OCI-LY1 (cell line): ENCODE measurements at regions not wholly inside any gene's neighbourhood (a gene's known extent, or its start where the extent isn't known, plus 50 kb on each side); places are given as distances from the start of the nearest gene placed in this dataset.

Source experiments
- H2AFZ ChIP-seq: fragments of 200-600 bp; sonication (generic), shearing (Covaris generic); 2 replicates; pipeline ENCODE4 v1.6.0; 2014; ENCODE audit warnings: antibody characterized with exemption, mild to moderate bottlenecking, low read length
- H3F3A ChIP-seq: fragments of 200-600 bp; sonication (generic), shearing (Covaris generic); 2 replicates; pipeline ENCODE4 v1.6.0; 2014; ENCODE audit warnings: mild to moderate bottlenecking, antibody characterized with exemption, low read length, moderate library complexity; ENCODE audit not compliant: insufficient read depth
- H3K27ac ChIP-seq: fragments of 200-600 bp; sonication (generic); 2 replicates; pipeline ENCODE4 v1.5.1; 2014; ENCODE audit warnings: low read length, mixed run types, mild to moderate bottlenecking, low read depth; ENCODE audit not compliant: poor library complexity, severe bottlenecking
- H3K27me3 ChIP-seq: fragments of 200-600 bp; sonication (generic); 2 replicates; pipeline ENCODE4 v1.6.0; 2014; ENCODE audit warnings: antibody characterized with exemption, mild to moderate bottlenecking, low read length, moderate library complexity; ENCODE audit not compliant: insufficient read depth
- H3K36me3 ChIP-seq: fragments of 200-600 bp; sonication (generic); 2 replicates; pipeline ENCODE4 v1.6.1; 2014; ENCODE audit warnings: mild to moderate bottlenecking, antibody characterized with exemption, low read length, moderate library complexity, mixed read lengths; ENCODE audit not compliant: insufficient read depth
- H3K4me1 ChIP-seq: fragments of 200-600 bp; sonication (generic); 2 replicates; pipeline ENCODE4 v1.5.1; 2014; ENCODE audit warnings: mild to moderate bottlenecking, low read length, moderate library complexity; ENCODE audit not compliant: insufficient read depth, severe bottlenecking
- H3K4me2 ChIP-seq: fragments of 200-600 bp; sonication (generic), shearing (Covaris generic); 2 replicates; pipeline ENCODE4 v1.6.1; 2014; ENCODE audit warnings: low read length
- H3K4me3 ChIP-seq: fragments of 200-600 bp; sonication (generic); 2 replicates; pipeline ENCODE4 v1.5.1; 2014; ENCODE audit warnings: low read length, low read depth, mild to moderate bottlenecking, mixed read lengths; ENCODE audit not compliant: poor library complexity, severe bottlenecking
- H3K79me2 ChIP-seq: fragments of 200-600 bp; shearing (Covaris generic); 2 replicates; pipeline ENCODE4 v1.6.1; 2016; ENCODE audit warnings: mixed run types, low read length, mixed read lengths; ENCODE audit not compliant: insufficient read depth
- H3K9ac ChIP-seq: fragments of 200-600 bp; sonication (generic), shearing (Covaris generic); 2 replicates; pipeline ENCODE4 v1.6.1; 2014; ENCODE audit warnings: mild to moderate bottlenecking, low read length, mixed read lengths
- H3K9me2 ChIP-seq: fragments of 200-600 bp; sonication (generic), shearing (Covaris generic); 2 replicates; pipeline ENCODE4 v1.6.1; 2014; ENCODE audit warnings: low read depth, mild to moderate bottlenecking, low read length, mixed read lengths
- H3K9me3 ChIP-seq: fragments of 200-600 bp; shearing (Covaris generic); 2 replicates; pipeline ENCODE4 v1.6.1; 2014; ENCODE audit warnings: low read length, mixed read lengths
- H4K20me1 ChIP-seq: fragments of 200-600 bp; sonication (generic), shearing (Covaris generic); 2 replicates; pipeline ENCODE4 v1.6.0; 2016; ENCODE audit warnings: mild to moderate bottlenecking, low read length; ENCODE audit not compliant: insufficient read depth
- CTCF ChIP-seq: fragments of 200-600 bp; sonication (generic), shearing (Covaris generic); IDR thresholded peaks from 2 replicates; pipeline ENCODE4 v1.5.1; 2017; ENCODE audit warnings: mild to moderate bottlenecking, antibody characterized with exemption, low read length, moderate library complexity, mixed read lengths
- EZH2 ChIP-seq: fragments of 200-600 bp; sonication (generic), shearing (Covaris generic); IDR thresholded peaks from 2 replicates; pipeline ENCODE4 v1.8.0; 2017; ENCODE audit warnings: borderline replicate concordance, mixed run types, mild to moderate bottlenecking, antibody characterized with exemption, low read length, moderate library complexity, mixed read lengths

DNA sequence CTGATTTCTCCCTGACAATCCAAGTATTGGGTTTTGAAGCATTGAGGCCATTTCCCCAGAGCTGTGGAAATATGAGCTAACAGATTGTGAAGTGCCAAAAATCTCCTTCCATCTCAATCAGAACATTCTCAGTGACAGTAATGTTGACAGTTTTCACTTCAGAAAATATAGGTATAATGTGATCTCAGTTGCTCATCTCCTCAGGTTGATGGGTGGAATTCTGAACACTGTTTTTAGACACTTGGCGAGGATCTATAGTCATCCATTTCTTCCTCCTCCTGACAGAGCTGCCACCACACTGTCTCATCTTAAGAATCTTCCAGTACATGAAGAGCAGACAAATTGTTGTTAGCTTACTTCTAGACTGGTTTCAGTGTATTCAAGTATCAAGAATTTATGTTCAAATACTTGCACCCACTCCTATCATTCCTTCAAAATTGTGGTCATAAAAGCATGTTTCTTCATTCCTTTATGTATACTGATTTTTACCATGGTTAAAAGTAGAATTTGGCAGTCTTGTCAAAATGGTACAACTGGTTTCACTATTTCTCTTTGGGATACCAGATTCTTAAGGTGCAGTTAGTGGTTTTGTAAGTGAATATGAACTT, 199.7 kb upstream of the TLE4 start:
- Histone ChIP-seq H3K4me3 (no peak overlapping the region), H3K9me2 (no peaks in the 10 kb centered on the region), H3K27ac (no peak overlapping the region), H3K79me2 (no peaks in the 10 kb centered on the region), H3K27me3 (no peaks in the 10 kb centered on the region), H4K20me1 (no peaks in the 10 kb centered on the region), H3K4me1 (no peaks in the 10 kb centered on the region), H3K9ac (no peak overlapping the region), H3K9me3 (no peaks in the 10 kb centered on the region), H2AFZ (no peak overlapping the region), H3K36me3 (no peaks in the 10 kb centered on the region), H3K4me2 (no peak overlapping the region), H3F3A (no peaks in the 10 kb centered on the region)
- TF ChIP-seq EZH2 (no peak), CTCF (no peak)

DNA sequence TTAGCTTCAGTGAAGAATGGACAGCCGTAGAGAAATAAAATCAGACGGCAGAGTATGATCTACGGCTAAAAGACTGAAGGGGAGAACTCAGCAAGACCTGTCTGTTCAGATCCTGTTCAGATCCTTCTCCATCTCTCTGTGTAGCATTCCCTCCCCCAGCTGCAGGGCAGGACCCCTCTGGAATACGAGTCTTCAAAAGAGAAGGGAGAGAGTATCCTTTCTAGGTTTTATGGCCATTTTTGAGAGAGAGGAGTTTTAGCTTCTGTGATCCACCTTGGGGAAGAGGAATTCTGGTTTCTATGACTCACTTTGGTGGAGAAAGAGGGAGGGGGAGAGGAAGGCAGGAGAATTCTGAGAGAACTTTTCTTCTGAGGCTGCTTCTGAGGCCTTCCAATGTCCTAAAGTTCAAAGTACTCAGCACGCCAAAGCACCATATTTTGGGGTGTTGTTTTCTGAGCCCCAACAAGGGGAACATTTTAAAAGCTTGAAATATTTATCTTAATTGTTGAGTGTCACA, 194.4 kb upstream of the TLE4 start:
- no peak overlapping the region for H3K27ac ChIP-seq
- no peaks in the 10 kb centered on the region for H4K20me1 ChIP-seq
- TF ChIP-seq CTCF (no peak), EZH2 (no peak)
- H3K9me3 ChIP-seq, result no peaks in the 10 kb centered on the region
- no peaks in the 10 kb centered on the region for H3K79me2 ChIP-seq
- H3K9me2 ChIP-seq, result no peaks in the 10 kb centered on the region
- no peaks in the 10 kb centered on the region for H3K27me3 ChIP-seq
- H3K9ac ChIP-seq, result no peak overlapping the region
- no peaks in the 10 kb centered on the region for H3F3A ChIP-seq
- H2AFZ ChIP-seq, result no peak overlapping the region
- H3K4me1 ChIP-seq, result no peaks in the 10 kb centered on the region
- H3K4me3 ChIP-seq, result no peak overlapping the region
- H3K4me2 ChIP-seq, result no peak overlapping the region
- H3K36me3 ChIP-seq, result no peaks in the 10 kb centered on the region

DNA sequence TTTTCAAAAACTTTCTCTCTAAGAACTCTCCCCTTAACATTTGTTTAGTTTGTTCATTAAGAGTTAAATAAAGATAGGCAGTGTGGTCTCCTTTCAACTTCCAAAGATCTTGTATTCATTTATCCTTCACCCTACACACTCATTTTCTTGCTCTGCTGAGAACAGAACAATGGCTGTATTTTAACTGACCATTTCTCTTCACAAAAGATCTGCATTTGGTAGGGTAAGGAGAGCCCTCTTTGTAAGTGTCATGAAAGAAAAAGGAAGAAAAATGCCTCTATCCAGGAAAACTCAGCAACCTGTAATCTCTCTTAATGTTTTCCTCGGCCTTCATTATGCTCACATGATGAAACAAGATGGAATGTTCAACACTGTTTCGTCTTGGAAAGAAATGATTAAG, 193.7 kb upstream of the TLE4 start:
- Histone ChIP-seq H3K27ac (no peak overlapping the region), H3K4me1 (no peaks in the 10 kb centered on the region), H2AFZ (no peak overlapping the region), H3K79me2 (no peaks in the 10 kb centered on the region), H3K4me3 (no peak overlapping the region), H3K9me2 (no peaks in the 10 kb centered on the region), H3K27me3 (no peaks in the 10 kb centered on the region), H3K9ac (no peak overlapping the region), H3K36me3 (no peaks in the 10 kb centered on the region), H4K20me1 (no peaks in the 10 kb centered on the region), H3K9me3 (no peaks in the 10 kb centered on the region), H3F3A (no peaks in the 10 kb centered on the region), H3K4me2 (no peak overlapping the region)
- TF ChIP-seq EZH2, result no peak

DNA sequence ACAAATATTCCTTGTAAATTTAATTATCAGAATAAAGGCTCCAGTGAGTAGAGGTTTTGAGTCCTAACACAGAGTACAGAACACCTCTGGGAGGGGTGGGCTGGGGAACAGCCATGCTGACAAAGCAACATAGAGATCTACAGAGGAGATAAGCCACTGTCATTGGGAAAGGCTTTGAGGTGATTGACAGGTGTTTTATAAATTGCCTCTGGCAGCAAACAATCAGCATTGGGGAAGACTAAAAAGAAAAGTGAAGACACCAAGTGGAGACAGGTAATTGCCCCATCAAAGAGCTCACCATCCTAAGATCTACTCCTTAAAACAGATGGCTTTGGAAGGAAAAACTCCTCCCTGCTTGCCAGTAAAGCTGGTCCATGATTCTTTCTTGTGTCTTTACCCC, 189.7 kb upstream of the TLE4 start:
- Histone ChIP-seq H3K27ac (no peak overlapping the region), H4K20me1 (no peaks in the 10 kb centered on the region), H3K4me3 (no peak overlapping the region), H3K9ac (no peak overlapping the region), H3K79me2 (no peaks in the 10 kb centered on the region), H2AFZ (no peak overlapping the region), H3K9me2 (no peaks in the 10 kb centered on the region), H3K27me3 (no peaks in the 10 kb centered on the region), H3K4me2 (no peak overlapping the region), H3K9me3 (no peaks in the 10 kb centered on the region), H3K36me3 (no peaks in the 10 kb centered on the region), H3F3A (no peaks in the 10 kb centered on the region), H3K4me1 (no peaks in the 10 kb centered on the region)
- no peak for TF ChIP-seq EZH2
- TF ChIP-seq CTCF, result no peak
